Esophagus squamous epithelium (tissue), 4 donors: ENCODE measurements at regions not wholly inside any gene's neighbourhood (a gene's known extent, or its start where the extent isn't known, plus 50 kb on each side); places are given as distances from the start of the nearest gene placed in this dataset.

Source experiments
- POLR2A ChIP-seq, 4 donors: fragments of 450-650 bp; IDR thresholded peaks; one replicate each; pipeline ENCODE4 v1.6.1; 2017; ENCODE audit warnings: antibody characterized with exemption in 4 of 4, mild to moderate bottlenecking in 4 of 4, moderate library complexity in 3 of 4
- TF ChIP-seq, protein P1 (sequence below), 6 experiments: fragments of 450-650 bp in 4 of 6; fragments of 200-600 bp in 2 of 6; sonication (generic) in 2 of 6; IDR thresholded peaks; one replicate each; pipeline ENCODE4 v1.5.1; 2016 to 2019; ENCODE audit warnings: antibody characterized with exemption in 6 of 6, mild to moderate bottlenecking in 4 of 6, moderate library complexity in 4 of 6

DNA sequence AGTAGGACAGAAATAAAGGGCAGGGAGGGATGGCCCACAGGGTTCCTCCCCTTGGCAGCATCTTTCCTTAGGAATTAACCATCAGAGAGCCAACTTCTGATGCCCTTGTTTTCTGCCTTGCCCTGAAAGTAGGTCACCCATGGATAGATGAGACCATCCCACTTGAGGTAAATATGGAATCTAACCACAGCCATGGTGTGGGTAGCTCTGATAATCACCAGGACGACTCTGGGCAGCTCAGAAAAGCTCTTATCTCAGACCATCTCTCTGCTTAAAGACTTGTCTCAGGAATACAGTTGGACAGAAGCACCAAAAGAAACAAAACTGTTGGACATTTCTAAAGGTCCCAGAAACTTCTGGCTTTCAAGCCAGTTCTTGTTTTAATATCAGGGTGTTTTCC lies 101.4 kb upstream of the CELF4 start:
- TF ChIP-seq, protein P1, sequence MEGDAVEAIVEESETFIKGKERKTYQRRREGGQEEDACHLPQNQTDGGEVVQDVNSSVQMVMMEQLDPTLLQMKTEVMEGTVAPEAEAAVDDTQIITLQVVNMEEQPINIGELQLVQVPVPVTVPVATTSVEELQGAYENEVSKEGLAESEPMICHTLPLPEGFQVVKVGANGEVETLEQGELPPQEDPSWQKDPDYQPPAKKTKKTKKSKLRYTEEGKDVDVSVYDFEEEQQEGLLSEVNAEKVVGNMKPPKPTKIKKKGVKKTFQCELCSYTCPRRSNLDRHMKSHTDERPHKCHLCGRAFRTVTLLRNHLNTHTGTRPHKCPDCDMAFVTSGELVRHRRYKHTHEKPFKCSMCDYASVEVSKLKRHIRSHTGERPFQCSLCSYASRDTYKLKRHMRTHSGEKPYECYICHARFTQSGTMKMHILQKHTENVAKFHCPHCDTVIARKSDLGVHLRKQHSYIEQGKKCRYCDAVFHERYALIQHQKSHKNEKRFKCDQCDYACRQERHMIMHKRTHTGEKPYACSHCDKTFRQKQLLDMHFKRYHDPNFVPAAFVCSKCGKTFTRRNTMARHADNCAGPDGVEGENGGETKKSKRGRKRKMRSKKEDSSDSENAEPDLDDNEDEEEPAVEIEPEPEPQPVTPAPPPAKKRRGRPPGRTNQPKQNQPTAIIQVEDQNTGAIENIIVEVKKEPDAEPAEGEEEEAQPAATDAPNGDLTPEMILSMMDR (IDR thresholded peaks at IDR 0.05) = no peak
- no peak for TF ChIP-seq POLR2A (IDR thresholded peaks at IDR 0.05)
